ENCODE measurements at regions not wholly inside any gene's neighbourhood (a gene's known extent, or its start where the extent isn't known, plus 50 kb on each side); places are given as distances from the start of the nearest gene placed in this dataset.

DNA sequence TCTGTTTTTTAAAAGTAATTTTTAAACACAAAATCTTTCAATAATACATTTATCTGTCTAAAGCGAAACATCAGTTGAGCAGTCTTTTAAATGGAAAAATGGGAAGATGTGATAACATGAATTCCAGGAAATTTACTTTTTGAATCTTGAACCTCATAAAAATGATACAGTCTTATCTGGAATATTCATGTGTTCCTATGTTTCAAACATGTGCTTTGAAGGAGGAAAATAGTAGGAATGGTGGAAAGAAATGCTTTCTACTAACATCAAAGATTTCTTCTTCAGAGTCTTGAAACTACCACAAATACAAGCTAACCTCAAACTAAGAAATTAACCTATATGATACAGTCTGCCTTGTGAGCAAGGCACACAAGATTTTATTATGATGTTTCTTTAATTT, 317.5 kb upstream of the SEMA3A start:
- Histone ChIP-seq H3K27ac (ENCODE audit: control insufficient read depth, insufficient read depth) (no peak overlapping the region), H3K4me3 (no peak overlapping the region), H3K27me3 (replicated peaks in 1 of 2; ENCODE audit: control insufficient read depth in 2 of 2, insufficient read depth in 2 of 2, low read length in 1 of 2) (no peaks in the 10 kb centered on the region), H3K4me1 (ENCODE audit: control insufficient read depth, insufficient read depth, low read length) (no peaks in the 10 kb centered on the region), H3K36me3 (ENCODE audit: control insufficient read depth in 2 of 2, insufficient read depth in 2 of 2, low read length in 1 of 2) (no peaks in the 10 kb centered on the region), H3K9me3 (replicated peaks; ENCODE audit: control insufficient read depth, insufficient read depth, low read length) (no peaks in the 10 kb centered on the region), H2AFZ (ENCODE audit: control insufficient read depth, low read depth, low read length) (no peak overlapping the region), H3K9ac (ENCODE audit: control insufficient read depth, insufficient read depth, low read length) (no peak overlapping the region), H3K4me2 (ENCODE audit: control insufficient read depth, insufficient read depth) (no peak overlapping the region), H3K79me2 (ENCODE audit: control insufficient read depth, insufficient read depth, low read length) (no peaks in the 10 kb centered on the region), H4K20me1 (ENCODE audit: control insufficient read depth, insufficient read depth) (no peaks in the 10 kb centered on the region)
- 61% methylated on average over 1 of the region's 1 CpG for WGBS (ENCODE audit: insufficient coverage, insufficient replicate concordance, low lambda C conversion rate, missing lambda C conversion rate)
- SMC1A ChIA-PET (ENCODE audit: uncharacterized antibody, unreplicated experiment) = interaction anchor here (0.9 kb wide), 1 partner anchor 9 kb away, joined by 4 read pairs; no protein-coding TSS in a partner anchor
- TF ChIP-seq ZNF274 (IDR thresholded peaks at IDR 0.05; ENCODE audit: insufficient read depth, insufficient read length) (no peak), FOS (IDR thresholded peaks at IDR 0.05; ENCODE audit: borderline replicate concordance, extremely low read depth, insufficient read length) (no peak), SMAD5 (IDR thresholded peaks at IDR 0.05; ENCODE audit: low read depth) (no peak), NFIC (IDR thresholded peaks at IDR 0.05; ENCODE audit: low read depth, low read length) (no peak), PRDM15 (CRISPR knock-in tag; IDR thresholded peaks at IDR 0.05) (no peak), ESRRA (IDR thresholded peaks at IDR 0.05; ENCODE audit: low read length) (no peak), POLR2A (IDR thresholded peaks at IDR 0.05; ENCODE audit: low read depth, low read length) (no peak), ZZZ3 (IDR thresholded peaks at IDR 0.05; ENCODE audit: control insufficient read depth, insufficient read length, low read depth) (no peak), TAF1 (IDR thresholded peaks at IDR 0.05; ENCODE audit: borderline replicate concordance, low read depth, low read length) (no peak), PBX3 (IDR thresholded peaks at IDR 0.05; ENCODE audit: insufficient replicate concordance, low read depth, low read length) (no peak)
- intact Hi-C loops (cut with micrococcal nuclease; ENCODE audit: unreplicated experiment) (no loop called here), in situ Hi-C loops (cut with MboI) (no loop called here)
- POLR2A ChIA-PET = no interaction called here
- RAD21 ChIA-PET (ENCODE audit: unreplicated experiment) = no interaction called here
- BruUV-seq (replicated peaks) = no TSS peak
- CTCF ChIA-PET = no interaction called here
- DNase-seq (ENCODE audit: low read depth, low spot score) (no peak), FAIRE-seq (no peak), ATAC-seq (no peak)

Data from GM12878 (cell line).